ENCODE measurements at regions not wholly inside any gene's neighbourhood (a gene's known extent, or its start where the extent isn't known, plus 50 kb on each side); places are given as distances from the start of the nearest gene placed in this dataset.

DNA sequence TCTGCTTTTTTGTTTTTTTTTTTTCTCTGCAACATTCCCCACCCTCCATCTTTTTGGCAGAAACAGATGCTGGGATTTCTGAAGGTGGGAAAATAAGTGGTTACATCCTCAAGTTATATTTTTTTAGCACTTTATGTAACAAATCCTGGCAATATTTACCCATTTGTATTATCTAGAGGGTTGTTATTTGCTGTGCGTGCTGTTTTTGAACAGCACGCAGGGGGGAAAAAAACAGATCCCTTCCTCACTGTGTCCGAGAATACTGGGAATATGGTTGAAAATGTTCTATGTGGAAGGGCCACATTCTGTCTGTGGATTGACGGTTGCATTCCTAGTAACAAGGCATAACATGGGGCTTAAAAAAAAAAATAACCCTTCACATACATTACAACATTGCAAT lies 394.8 kb downstream of the SHISA9 start:
- TF ChIP-seq CTCF (IDR thresholded peaks at IDR 0.05) (no peak), EP300 (IDR thresholded peaks at IDR 0.05) (no peak), POLR2A (IDR thresholded peaks at IDR 0.05) (no peak)

Data from stomach (tissue), 4 donors.